ENCODE measurements at regions not wholly inside any gene's neighbourhood (a gene's known extent, or its start where the extent isn't known, plus 50 kb on each side); places are given as distances from the start of the nearest gene placed in this dataset.

DNA sequence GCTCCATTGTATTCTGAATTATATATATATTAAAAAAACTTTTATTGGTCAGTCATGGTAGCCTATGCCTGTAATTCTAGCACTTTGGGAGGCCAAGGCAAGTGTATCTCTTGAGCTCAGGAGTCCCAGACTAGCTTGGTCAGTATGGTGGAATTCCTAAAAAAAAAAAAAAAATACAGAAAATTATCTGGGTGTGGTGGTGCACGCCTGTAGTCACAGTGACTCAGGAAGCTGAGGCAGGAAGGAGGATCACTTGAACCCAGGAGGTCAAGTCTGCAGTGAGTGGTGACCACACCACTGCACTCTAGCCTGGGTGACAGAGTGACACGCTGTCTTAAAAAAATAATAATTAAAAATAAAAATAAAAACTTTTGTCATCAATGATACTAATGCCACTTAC, 133.2 kb downstream of the FAT3 start:
- H3K4me3 ChIP-seq = no peak overlapping the region
- no peak for FAIRE-seq
- H3K9me3 ChIP-seq = no peaks in the 10 kb centered on the region
- H3K27ac ChIP-seq = no peak overlapping the region
- no peak for ATAC-seq
- no peak for TF ChIP-seq RNF2 (IDR thresholded peaks at IDR 0.05; ENCODE audit: borderline replicate concordance, low read depth)
- TF ChIP-seq HOXB5 (CRISPR knock-in tag; IDR thresholded peaks at IDR 0.05) = no peak
- TF ChIP-seq HES2 (IDR thresholded peaks at IDR 0.05) = no peak
- no peak for TF ChIP-seq CEBPB (IDR thresholded peaks at IDR 0.05)
- TF ChIP-seq FOSL2 (IDR thresholded peaks at IDR 0.05) = no peak
- TF ChIP-seq FOSL2 (CRISPR knock-in tag; IDR thresholded peaks at IDR 0.05) = no peak
- no peak for TF ChIP-seq ESRRA (IDR thresholded peaks at IDR 0.05; ENCODE audit: borderline replicate concordance, low read length)
- TF ChIP-seq ZSCAN20 (CRISPR knock-in tag; IDR thresholded peaks at IDR 0.05) = no peak
- TF ChIP-seq HDAC2 (IDR thresholded peaks at IDR 0.05) = no peak
- no peak for TF ChIP-seq CBX2 (IDR thresholded peaks at IDR 0.05; ENCODE audit: borderline replicate concordance, low read depth)
- WGBS (ENCODE audit: missing lambda C conversion rate) = 81% methylated on average over 2 of the region's 2 CpGs
- H3K4me1 ChIP-seq = peaks cover 5% of the 10 kb centered on the region; the same call in 1 of the 3 replicates
- ChIA-PET CTCF (interaction anchor here (1.1 kb wide), 1 partner anchor 17 kb away, joined by 3 read pairs; no protein-coding TSS in a partner anchor), POLR2A (no interaction called here)
- DNase-seq (ENCODE audit: low read depth in 1 of 2, low spot score in 1 of 2) = no peak
- no peak overlapping the region for H3K4me2 ChIP-seq

GRCh38 chr11:92361551-92361950, 136.9 kb downstream of the FAT3 start:
- Histone ChIP-seq H3K9me3 (no peaks in the 10 kb centered on the region), H3K4me2 (no peak overlapping the region), H3K4me1 (peaks cover 8% of the 10 kb centered on the region; the same call in 1 of the 3 replicates), H3K4me3 (no peak overlapping the region), H3K27ac (no peak overlapping the region)
- 51% methylated on average over 2 of the region's 2 CpGs for WGBS (ENCODE audit: missing lambda C conversion rate)
- no peak for FAIRE-seq
- no peak for ATAC-seq
- POLR2A ChIA-PET = interaction anchor here (0.7 kb wide), 1 partner anchor 30 kb away, joined by 3 read pairs; no protein-coding TSS in a partner anchor
- TF ChIP-seq HOXB5 (CRISPR knock-in tag; IDR thresholded peaks at IDR 0.05) (no peak), MAX (IDR thresholded peaks at IDR 0.05) (no peak), KDM1A (IDR thresholded peaks at IDR 0.05; ENCODE audit: low read depth) (no peak), NPAS2 (CRISPR knock-in tag; IDR thresholded peaks at IDR 0.05; ENCODE audit: borderline replicate concordance) (no peak), POLR2AphosphoS2 (conservative IDR thresholded peaks at IDR 0.05; ENCODE audit: low read length) (no peak), HOXB13 (CRISPR knock-in tag; IDR thresholded peaks at IDR 0.05; ENCODE audit: low read depth) (no peak)
- no peak for DNase-seq (ENCODE audit: low read depth in 1 of 2, low spot score in 1 of 2)
- CTCF ChIA-PET = no interaction called here

DNA sequence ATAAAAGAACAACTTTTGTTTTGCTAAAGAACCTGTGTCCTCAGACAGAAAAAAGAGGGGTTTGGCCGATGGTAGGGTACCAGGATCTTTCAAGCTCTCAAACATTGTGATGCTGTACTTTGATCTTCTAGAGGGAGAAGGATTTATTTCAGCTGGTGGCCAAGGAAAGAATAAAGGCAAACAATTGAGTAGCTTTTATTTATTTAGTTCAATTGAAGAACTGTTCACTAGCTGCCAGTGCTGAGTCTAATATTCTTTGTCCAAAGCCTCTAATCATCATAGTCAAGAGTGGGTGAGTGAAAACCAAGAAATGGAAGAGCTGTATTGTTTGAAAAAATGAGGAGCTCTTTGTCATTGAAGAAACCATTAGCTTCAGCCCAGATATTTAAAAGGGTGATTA, 138.4 kb downstream of the FAT3 start:
- CTCF ChIA-PET = no interaction called here
- no peak for FAIRE-seq
- H3K4me1 ChIP-seq = peaks cover 6% of the 10 kb centered on the region; the same call in 1 of the 3 replicates
- POLR2A ChIA-PET = no interaction called here
- no peak overlapping the region for H3K4me3 ChIP-seq
- no peaks in the 10 kb centered on the region for H3K9me3 ChIP-seq
- ATAC-seq = no peak
- TF ChIP-seq MYC (IDR thresholded peaks at IDR 0.05; ENCODE audit: borderline replicate concordance, low read length) = no peak
- TF ChIP-seq MAZ (IDR thresholded peaks at IDR 0.05; ENCODE audit: borderline replicate concordance, low read depth, low read length) = no peak
- TF ChIP-seq MAFK (IDR thresholded peaks at IDR 0.05; ENCODE audit: partially characterized antibody) = no peak
- 55% methylated on average over 1 of the region's 1 CpG for WGBS (ENCODE audit: missing lambda C conversion rate)
- no peak overlapping the region for H3K4me2 ChIP-seq
- no peak for DNase-seq (ENCODE audit: low read depth in 1 of 2, low spot score in 1 of 2)
- no peak overlapping the region for H3K27ac ChIP-seq

DNA sequence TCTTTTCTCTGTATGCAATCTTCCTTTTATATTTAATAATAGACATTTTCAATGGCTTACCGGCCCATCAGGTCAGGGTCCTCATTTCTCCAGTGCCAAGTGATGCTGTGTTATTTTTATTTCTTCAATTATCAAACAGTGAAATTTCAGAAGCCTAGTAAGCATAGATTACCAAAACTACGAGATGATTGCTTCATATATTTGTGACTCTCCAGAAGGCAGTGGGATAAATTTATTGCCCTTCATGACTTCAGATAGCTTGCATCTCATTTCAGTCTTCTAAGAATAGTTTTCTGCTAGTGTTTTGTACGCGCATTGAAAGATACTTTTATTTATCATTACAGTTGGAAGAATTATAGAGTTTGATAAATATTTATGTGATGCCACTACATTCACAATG, 139.6 kb downstream of the FAT3 start:
- Histone ChIP-seq H3K9me3 (no peaks in the 10 kb centered on the region), H3K4me2 (no peak overlapping the region), H3K4me3 (no peak overlapping the region), H3K27ac (no peak overlapping the region), H3K4me1 (peaks cover 4% of the 10 kb centered on the region; the same call in 1 of the 3 replicates)
- DNase-seq (ENCODE audit: low read depth in 1 of 2, low spot score in 1 of 2) (no peak), ATAC-seq (no peak), FAIRE-seq (no peak)
- no peak for TF ChIP-seq MYC (IDR thresholded peaks at IDR 0.05; ENCODE audit: borderline replicate concordance, low read length)
- TF ChIP-seq HES2 (IDR thresholded peaks at IDR 0.05) = no peak
- TF ChIP-seq EHF (CRISPR knock-in tag; IDR thresholded peaks at IDR 0.05) = no peak
- ChIA-PET POLR2A (no interaction called here), CTCF (no interaction called here)
- 78% methylated on average over 4 of the region's 4 CpGs for WGBS (ENCODE audit: missing lambda C conversion rate)
